H9 (cell line): ENCODE measurements at regions not wholly inside any gene's neighbourhood (a gene's known extent, or its start where the extent isn't known, plus 50 kb on each side); places are given as distances from the start of the nearest gene placed in this dataset.
A peak's percentile ranks its signal among the peaks of the same experiment; 100 is the strongest.

Experiments
- DNase-seq: peaks from one replicate; pipeline ENCODE4 v3.0.0-alpha.2; 2017
- H2AFZ ChIP-seq: one replicate; pipeline ENCODE4 v1.6.1; 2013; ENCODE audit warnings: mild to moderate bottlenecking, low read length, control low read depth, moderate library complexity
- H2AK5ac ChIP-seq: 2 replicates; pipeline ENCODE4 v1.6.1; 2013; ENCODE audit warnings: low read length, control low read depth, mixed read lengths; ENCODE audit not compliant: insufficient read length
- H2BK120ac ChIP-seq: one replicate; pipeline ENCODE4 v1.6.1; 2013; ENCODE audit warnings: low read depth, mild to moderate bottlenecking, low read length, control low read depth, inconsistent platforms; ENCODE audit not compliant: poor library complexity, severe bottlenecking
- H2BK12ac ChIP-seq: 2 replicates; pipeline ENCODE4 v1.6.1; 2013; ENCODE audit warnings: low read length, control low read depth, mixed read lengths, low read depth; ENCODE audit not compliant: insufficient read length
- H2BK15ac ChIP-seq: 2 replicates; pipeline ENCODE4 v1.6.1; 2013; ENCODE audit warnings: low read depth, low read length, control low read depth
- H2BK20ac ChIP-seq: one replicate; pipeline ENCODE4 v1.6.1; 2013; ENCODE audit warnings: low read depth, mild to moderate bottlenecking, low read length, control low read depth, inconsistent platforms; ENCODE audit not compliant: poor library complexity, severe bottlenecking
- H2BK5ac ChIP-seq: 2 replicates; pipeline ENCODE4 v1.6.1; 2013; ENCODE audit warnings: low read length, control low read depth, mixed read lengths; ENCODE audit not compliant: insufficient read length
- H3K14ac ChIP-seq: 2 replicates; pipeline ENCODE4 v1.6.1; 2013; ENCODE audit warnings: low read length, control low read depth; ENCODE audit not compliant: insufficient read depth
- H3K18ac ChIP-seq: 2 replicates; pipeline ENCODE4 v1.6.1; 2013; ENCODE audit warnings: low read depth, mild to moderate bottlenecking, mixed read lengths, low read length, control low read depth; ENCODE audit not compliant: insufficient read length
- H3K23ac ChIP-seq: 2 replicates; pipeline ENCODE4 v1.6.1; 2013; ENCODE audit warnings: low read length, control low read depth, mixed read lengths, low read depth; ENCODE audit not compliant: insufficient read length
- H3K23me2 ChIP-seq: 2 replicates; pipeline ENCODE4 v1.6.1; 2013; ENCODE audit warnings: low read depth, mild to moderate bottlenecking, mixed read lengths, low read length, control low read depth; ENCODE audit not compliant: insufficient read length, poor library complexity, severe bottlenecking
- H3K27ac ChIP-seq: 2 replicates; pipeline ENCODE4 v1.5.1; 2013; ENCODE audit warnings: low read length, control low read depth, mixed read lengths, low read depth; ENCODE audit not compliant: insufficient read length
- H3K27me3 ChIP-seq: 2 replicates; pipeline ENCODE4 v1.6.1; 2013; ENCODE audit warnings: low read length, control low read depth, inconsistent platforms; ENCODE audit not compliant: insufficient read depth
- H3K4ac ChIP-seq: 2 replicates; pipeline ENCODE4 v1.6.1; 2013; ENCODE audit warnings: low read depth, mild to moderate bottlenecking, control low read depth, inconsistent platforms, low read length, moderate library complexity
- H3K4me1 ChIP-seq: 2 replicates; pipeline ENCODE4 v1.6.1; 2013; ENCODE audit warnings: low read length, control low read depth, inconsistent platforms; ENCODE audit not compliant: insufficient read depth
- H3K4me2 ChIP-seq: 2 replicates; pipeline ENCODE4 v1.6.1; 2013; ENCODE audit warnings: low read length, control low read depth, mixed read lengths; ENCODE audit not compliant: insufficient read length, insufficient read depth
- H3K56ac ChIP-seq: 2 replicates; pipeline ENCODE4 v1.6.1; 2013; ENCODE audit warnings: low read depth, mild to moderate bottlenecking, mixed read lengths, low read length, control low read depth; ENCODE audit not compliant: insufficient read length
- H3K79me1 ChIP-seq: 2 replicates; pipeline ENCODE4 v1.6.1; 2013; ENCODE audit warnings: low read depth, mild to moderate bottlenecking, moderate library complexity, low read length, control low read depth, inconsistent platforms; ENCODE audit not compliant: insufficient read depth, poor library complexity, severe bottlenecking
- H3K79me2 ChIP-seq: 2 replicates; pipeline ENCODE4 v1.6.1; 2013; ENCODE audit warnings: low read length, control low read depth, inconsistent platforms; ENCODE audit not compliant: insufficient read depth
- H3K9ac ChIP-seq: 2 replicates; pipeline ENCODE4 v1.6.1; 2013; ENCODE audit warnings: low read length, control low read depth, mixed read lengths; ENCODE audit not compliant: insufficient read length; ENCODE audit errors: extremely low read depth
- H3K9me3 ChIP-seq: one replicate; pipeline ENCODE4 v1.6.1; 2013; ENCODE audit warnings: low read depth, low read length, inconsistent platforms; ENCODE audit not compliant: control insufficient read depth
- H3T11ph ChIP-seq: one replicate; pipeline ENCODE4 v1.6.1; 2013; ENCODE audit warnings: mild to moderate bottlenecking, low read length, control low read depth, inconsistent platforms
- H4K20me1 ChIP-seq: one replicate; pipeline ENCODE4 v1.6.1; 2013; ENCODE audit not compliant: control insufficient read depth, insufficient read length, insufficient read depth
- H4K5ac ChIP-seq: 2 replicates; pipeline ENCODE4 v1.6.1; 2013; ENCODE audit warnings: low read depth, mild to moderate bottlenecking, mixed read lengths, low read length, control low read depth; ENCODE audit not compliant: insufficient read length
- H4K8ac ChIP-seq: replicated peaks from 2 replicates; pipeline ENCODE4 v1.6.1; 2013; ENCODE audit warnings: low read length, control low read depth, mixed read lengths, low read depth; ENCODE audit not compliant: insufficient read length
- H4K91ac ChIP-seq: 2 replicates; pipeline ENCODE4 v1.6.1; 2013; ENCODE audit warnings: low read depth, mild to moderate bottlenecking, moderate library complexity, mixed read lengths, low read length, control low read depth; ENCODE audit not compliant: insufficient read length
- H3K27ac Mint-ChIP-seq, 3 experiments: 2 replicates in 2 of 3; 3 replicates in 1 of 3; pipeline ENCODE4 v1.8.0; 2020 to 2021; ENCODE audit warnings: mixed read lengths in 3 of 3, mild to moderate bottlenecking in 1 of 3, moderate library complexity in 1 of 3
- H3K27me3 Mint-ChIP-seq: 2 replicates; pipeline ENCODE4 v1.8.0; 2021; ENCODE audit warnings: low read depth, mild to moderate bottlenecking, moderate library complexity, mixed read lengths
- H3K36me3 Mint-ChIP-seq, 3 experiments: 2 replicates in 2 of 3; 3 replicates in 1 of 3; pipeline ENCODE4 v1.8.0; 2020 to 2021; ENCODE audit warnings: low read depth in 3 of 3, mixed read lengths in 3 of 3; ENCODE audit not compliant: insufficient read depth in 1 of 3
- H3K4me1 Mint-ChIP-seq, 2 experiments: 2 replicates each; pipeline ENCODE4 v1.8.0; 2020; ENCODE audit warnings: mixed read lengths in 2 of 2
- H3K4me3 Mint-ChIP-seq, 2 experiments: 2 replicates in 1 of 2; 3 replicates in 1 of 2; pipeline ENCODE4 v1.8.0; 2020 to 2021; ENCODE audit warnings: mild to moderate bottlenecking in 2 of 2, mixed read lengths in 2 of 2, moderate library complexity in 1 of 2
- H3K9me3 Mint-ChIP-seq, 2 experiments: 2 replicates in 1 of 2; 3 replicates in 1 of 2; pipeline ENCODE4 v1.8.0; 2020; ENCODE audit warnings: mild to moderate bottlenecking in 2 of 2, mixed read lengths in 2 of 2, moderate library complexity in 1 of 2
- WGBS: extraction: QIAGEN DNeasy Blood & Tissue Kit; methylation state at CpG from one replicate; pipeline ENCODE4 v1.1.7; 2013; ENCODE audit warnings: missing lambda C conversion rate, low lambda C conversion rate, mixed read lengths; ENCODE audit not compliant: insufficient read length; ENCODE audit errors: extremely low coverage; 5-methylcytosine and 5-hydroxymethylcytosine counted together
- TF ChIP-seq, protein P1 (sequence below): fragments of 200-600 bp; sonication (generic); conservative IDR thresholded peaks from 3 replicates; pipeline ENCODE4 v1.8.0; 2021; ENCODE audit warnings: antibody characterized with exemption, mild to moderate bottlenecking

GRCh38 chr9:86589273-86589672 lies 235.1 kb upstream of the TUT7 start:
- no peak overlapping the region for H3T11ph ChIP-seq
- no peak overlapping the region for H3K4ac ChIP-seq
- H2BK15ac ChIP-seq = no peak overlapping the region
- no peak overlapping the region for H2BK5ac ChIP-seq
- no peak overlapping the region for H2BK120ac ChIP-seq
- H3K9ac ChIP-seq = no peak overlapping the region
- H3K27me3 ChIP-seq = no peaks in the 10 kb centered on the region
- no peak overlapping the region for H3K4me2 ChIP-seq
- H3K79me2 ChIP-seq = no peaks in the 10 kb centered on the region
- H2AK5ac ChIP-seq = no peak overlapping the region
- H3K27ac ChIP-seq = no peak overlapping the region
- no peak overlapping the region for H3K4me3 Mint-ChIP-seq
- no peaks in the 10 kb centered on the region for H3K23me2 ChIP-seq
- no peak overlapping the region for H2BK20ac ChIP-seq
- no peak overlapping the region for H3K18ac ChIP-seq
- H3K4me1 Mint-ChIP-seq = peaks cover 0 to 8% of the 10 kb centered on the region in 2 experiments; a peak in 2 of 4 replicates
- no peaks in the 10 kb centered on the region for H4K20me1 ChIP-seq
- H4K91ac ChIP-seq = no peak overlapping the region
- no peak overlapping the region for H3K56ac ChIP-seq
- H3K9me3 ChIP-seq = no peaks in the 10 kb centered on the region
- TF ChIP-seq, protein P1, sequence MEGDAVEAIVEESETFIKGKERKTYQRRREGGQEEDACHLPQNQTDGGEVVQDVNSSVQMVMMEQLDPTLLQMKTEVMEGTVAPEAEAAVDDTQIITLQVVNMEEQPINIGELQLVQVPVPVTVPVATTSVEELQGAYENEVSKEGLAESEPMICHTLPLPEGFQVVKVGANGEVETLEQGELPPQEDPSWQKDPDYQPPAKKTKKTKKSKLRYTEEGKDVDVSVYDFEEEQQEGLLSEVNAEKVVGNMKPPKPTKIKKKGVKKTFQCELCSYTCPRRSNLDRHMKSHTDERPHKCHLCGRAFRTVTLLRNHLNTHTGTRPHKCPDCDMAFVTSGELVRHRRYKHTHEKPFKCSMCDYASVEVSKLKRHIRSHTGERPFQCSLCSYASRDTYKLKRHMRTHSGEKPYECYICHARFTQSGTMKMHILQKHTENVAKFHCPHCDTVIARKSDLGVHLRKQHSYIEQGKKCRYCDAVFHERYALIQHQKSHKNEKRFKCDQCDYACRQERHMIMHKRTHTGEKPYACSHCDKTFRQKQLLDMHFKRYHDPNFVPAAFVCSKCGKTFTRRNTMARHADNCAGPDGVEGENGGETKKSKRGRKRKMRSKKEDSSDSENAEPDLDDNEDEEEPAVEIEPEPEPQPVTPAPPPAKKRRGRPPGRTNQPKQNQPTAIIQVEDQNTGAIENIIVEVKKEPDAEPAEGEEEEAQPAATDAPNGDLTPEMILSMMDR = peak; percentile 77
- no peak overlapping the region for H2AFZ ChIP-seq
- H3K79me1 ChIP-seq = no peaks in the 10 kb centered on the region
- H3K9me3 Mint-ChIP-seq = no peaks in the 10 kb centered on the region
- H2BK12ac ChIP-seq = no peak overlapping the region
- peak; percentile 72 for DNase-seq
- no peak overlapping the region for H3K14ac ChIP-seq
- H4K5ac ChIP-seq = no peak overlapping the region
- no peaks in the 10 kb centered on the region for H3K36me3 Mint-ChIP-seq
- WGBS = no CpG with 5 or more reads among the region's 6 CpGs
- no peak overlapping the region for H3K27ac Mint-ChIP-seq
- H3K27me3 Mint-ChIP-seq = peaks cover 2% of the 10 kb centered on the region
- no peak overlapping the region for H3K23ac ChIP-seq
- no peaks in the 10 kb centered on the region for H3K4me1 ChIP-seq
- H4K8ac ChIP-seq = no peak overlapping the region
